GM19455 (cell line): ENCODE measurements at regions not wholly inside any gene's neighbourhood (a gene's known extent, or its start where the extent isn't known, plus 50 kb on each side); places are given as distances from the start of the nearest gene placed in this dataset.
"Not testable (repeated sequence)": the region's sequence is repeated elsewhere in the genome, so short reads cannot be mapped to it uniquely, and the experiment has no call there.

Experiments used
- ATAC-seq: cut with Tn5 transposase; IDR thresholded peaks from one replicate; pipeline ENCODE4 v1.9.1; 2021; ENCODE audit not compliant: unreplicated experiment

DNA sequence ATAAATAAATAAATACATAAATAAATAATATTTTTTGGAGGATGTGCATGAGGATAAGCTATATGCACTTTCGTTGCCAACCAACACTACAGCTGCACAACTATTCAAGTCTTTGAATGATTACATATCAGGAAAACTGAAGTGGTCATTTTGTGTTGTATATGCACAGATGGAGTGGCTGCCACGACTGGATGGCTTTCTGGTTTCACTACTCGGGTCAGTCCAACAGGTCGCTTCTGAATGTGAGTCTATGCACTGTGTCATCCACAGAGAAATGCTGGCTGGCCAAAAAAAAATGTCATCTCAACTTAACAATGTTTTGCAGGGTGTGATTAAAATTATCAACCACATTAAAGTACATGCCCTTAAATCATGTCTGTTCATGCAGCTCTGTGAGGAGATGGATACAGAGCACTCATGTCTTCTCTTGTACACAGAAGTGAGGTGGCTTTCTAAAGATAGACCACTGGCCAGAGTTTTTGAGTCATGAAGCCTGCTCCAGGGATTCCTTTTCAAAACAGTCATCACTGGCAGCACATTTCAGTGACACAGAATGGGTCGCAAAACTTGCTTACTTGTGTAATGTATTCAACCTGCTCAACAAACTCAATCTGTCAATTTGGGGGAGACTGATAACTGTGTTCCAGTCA lies 589.8 kb upstream of the CYLC2 start:
- ATAC-seq, result no peak

DNA sequence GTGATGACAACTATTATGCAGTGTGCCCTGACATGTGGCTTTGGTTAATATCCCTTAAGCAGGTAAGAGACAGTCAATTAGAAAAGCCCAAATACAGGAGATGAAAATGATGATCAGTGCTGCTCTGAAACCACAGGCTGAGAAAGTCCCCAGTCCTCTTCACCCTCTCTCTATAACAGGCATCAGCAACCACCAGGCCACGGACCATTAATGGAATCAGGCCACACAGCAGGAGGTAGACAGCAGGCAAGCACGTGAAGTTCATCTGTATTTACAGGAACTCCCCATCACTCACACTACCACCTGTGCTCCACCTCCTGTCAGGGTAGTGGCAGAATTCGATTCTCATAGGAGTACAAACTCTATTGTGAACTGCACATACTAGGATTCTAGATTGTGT lies 591.6 kb upstream of the CYLC2 start:
- ATAC-seq, result no peak

DNA sequence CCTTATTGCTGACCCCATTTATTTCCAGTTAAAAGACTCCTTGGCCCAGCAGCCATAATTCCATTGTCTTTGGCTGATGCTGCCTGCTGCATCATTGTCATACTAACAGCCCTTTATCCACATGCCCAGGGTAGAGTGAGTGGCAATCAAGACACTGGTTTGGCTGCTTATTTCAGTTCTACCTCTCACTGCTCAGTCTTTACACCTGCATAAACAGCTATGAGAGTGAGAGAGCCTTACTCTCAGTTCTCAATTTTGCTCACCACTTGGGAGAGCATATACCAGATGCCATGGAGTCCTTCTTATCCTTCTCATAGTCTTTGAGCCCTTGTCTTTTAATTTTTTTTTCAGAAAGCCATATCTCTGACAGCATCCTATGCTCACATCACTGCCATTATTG lies 596.9 kb upstream of the CYLC2 start:
- no peak for ATAC-seq

DNA sequence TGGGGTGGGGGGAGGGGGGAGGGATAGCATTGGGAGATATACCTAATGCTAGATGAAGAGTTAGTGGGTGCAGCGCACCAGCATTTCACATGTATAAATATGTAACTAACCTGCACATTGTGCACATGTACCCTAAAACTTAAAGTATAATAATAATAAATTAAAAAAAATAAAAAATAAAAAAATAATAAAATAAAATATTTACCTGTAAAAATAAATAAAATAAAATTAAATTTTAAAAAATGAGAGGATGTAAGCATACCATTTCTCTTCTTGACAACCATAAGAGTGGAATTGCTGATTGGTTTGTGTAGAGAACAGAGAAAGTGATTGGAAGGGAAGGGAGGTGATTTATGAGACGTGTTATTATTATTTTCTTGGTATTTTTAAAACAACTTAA lies 609.5 kb upstream of the CYLC2 start:
- ATAC-seq, result not testable (repeated sequence)

DNA sequence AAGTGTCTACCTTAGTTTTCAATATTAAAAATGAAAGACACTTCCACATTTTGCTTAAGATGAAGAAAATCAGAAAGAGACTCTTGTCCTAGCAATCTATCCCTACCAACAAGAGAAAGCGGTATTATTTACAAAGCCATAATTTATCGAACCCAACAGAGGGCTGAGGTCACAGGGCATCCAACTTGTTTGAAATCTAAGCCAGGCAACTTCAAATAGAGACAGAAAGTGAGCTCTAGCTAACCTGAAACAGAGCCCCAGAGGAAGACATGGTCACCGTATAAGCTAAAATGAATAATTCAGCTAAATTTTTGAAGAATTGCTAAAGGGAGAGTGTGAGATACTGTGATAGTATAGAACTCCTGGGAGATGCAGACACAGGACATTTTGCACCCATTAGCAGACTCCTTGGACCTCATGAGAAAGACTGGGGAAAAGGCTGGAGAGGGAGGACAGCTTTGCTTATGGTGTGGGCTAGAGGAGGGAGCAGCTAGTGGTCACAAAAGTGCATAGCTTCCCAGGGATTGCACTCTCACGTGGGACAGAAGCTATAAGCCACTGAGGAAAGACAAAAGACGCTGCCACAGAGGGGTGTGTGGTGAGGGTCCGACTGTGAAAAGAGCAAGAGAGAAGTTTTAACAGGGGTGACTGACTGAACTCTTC lies 624.2 kb upstream of the GRIN3A start:
- ATAC-seq, result no peak

DNA sequence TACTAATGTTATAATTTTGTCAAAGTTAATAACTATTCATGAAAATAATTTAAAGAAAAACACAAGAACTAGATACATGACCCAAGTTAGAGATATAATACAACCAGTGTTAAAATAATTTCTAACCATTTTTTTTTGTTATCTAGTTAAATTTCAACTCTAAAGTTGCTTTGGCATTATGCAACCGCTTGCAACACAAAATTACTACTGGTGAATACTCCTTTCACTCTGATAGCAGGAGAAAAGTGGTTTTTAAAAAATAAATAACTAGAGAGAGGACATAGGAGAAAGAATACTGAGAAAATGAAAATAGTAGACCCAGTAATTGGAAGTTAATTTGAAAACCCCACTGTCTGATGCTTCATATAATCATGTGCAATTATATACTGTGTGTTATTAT lies 622.4 kb upstream of the GRIN3A start:
- ATAC-seq, result no peak

DNA sequence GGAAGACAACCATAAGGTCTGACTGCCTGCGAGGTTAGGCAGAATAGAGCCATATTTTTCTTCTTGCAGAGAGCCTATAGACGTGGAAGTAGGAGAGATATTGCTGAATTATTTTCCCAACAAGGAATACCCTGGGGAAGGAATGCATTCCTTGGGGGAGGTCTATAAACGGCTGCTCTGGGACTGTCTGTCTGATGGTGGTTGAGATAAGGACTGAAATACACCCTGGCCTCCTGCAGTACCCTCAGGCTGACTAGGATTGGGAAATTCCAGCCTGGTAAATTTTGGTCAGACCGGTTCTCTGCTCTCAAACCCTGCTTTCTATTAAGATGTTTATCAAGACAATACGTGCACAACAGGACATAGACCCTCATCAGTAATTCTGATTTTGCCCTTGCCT lies 617.5 kb upstream of the GRIN3A start:
- no peak for ATAC-seq

DNA sequence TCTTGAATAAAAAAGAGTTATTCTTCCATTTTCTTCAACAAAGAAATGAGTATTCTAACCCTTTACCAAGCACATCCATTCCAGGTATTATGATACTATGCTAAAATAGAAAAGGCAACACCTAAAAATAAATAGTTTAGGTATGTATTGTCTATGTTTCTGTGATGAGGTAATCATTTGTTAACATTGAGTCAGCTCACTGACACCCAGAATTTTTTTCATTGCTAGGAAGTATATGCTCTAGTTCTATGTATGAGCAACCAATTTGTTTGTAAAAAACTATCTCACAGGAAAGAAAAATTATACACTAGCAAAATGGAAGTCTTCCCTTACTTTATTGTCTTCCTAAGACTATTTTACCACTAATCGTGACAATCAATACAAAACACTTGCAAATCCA lies 615.6 kb upstream of the GRIN3A start:
- no peak for ATAC-seq

DNA sequence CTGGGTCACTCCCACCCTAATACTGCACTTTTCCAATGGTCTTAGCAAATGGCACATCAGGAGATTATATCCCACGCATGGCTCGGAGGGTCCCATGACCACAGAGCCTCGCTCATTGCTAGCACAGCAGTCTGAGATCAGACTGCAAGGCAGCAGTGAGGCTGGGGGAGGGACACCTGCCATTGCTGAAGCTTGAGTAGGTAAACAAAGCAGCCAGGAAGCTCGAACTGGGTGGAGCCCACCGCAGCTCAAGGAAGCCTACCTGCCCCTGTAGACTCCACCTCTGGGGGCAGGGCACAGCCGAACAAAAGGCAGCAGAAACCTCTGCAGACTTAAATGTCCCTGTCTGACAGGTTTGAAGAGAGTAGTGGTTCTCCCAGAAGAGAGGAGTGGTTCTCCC lies 599.0 kb upstream of the GRIN3A start:
- ATAC-seq, result not testable (repeated sequence)

DNA sequence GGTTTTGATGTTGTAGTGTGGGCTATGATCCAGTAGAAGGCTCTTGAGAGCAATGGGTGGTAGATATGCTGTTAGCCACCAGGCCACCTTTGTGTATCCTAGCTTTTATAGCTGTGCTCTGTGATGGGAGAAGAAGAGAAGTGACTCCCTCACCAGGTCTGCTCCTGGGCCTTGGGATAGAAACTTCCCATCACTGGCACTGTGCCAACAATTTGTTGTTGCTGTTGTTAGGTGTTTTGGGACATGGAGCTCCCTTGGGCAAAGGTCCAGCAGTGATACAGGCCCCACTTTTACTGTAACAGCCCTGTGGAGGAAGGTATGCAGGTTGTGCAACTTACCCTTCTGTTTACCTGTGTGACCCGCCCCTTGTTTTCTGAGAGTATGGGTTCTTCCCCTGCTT lies 570.9 kb upstream of the GRIN3A start:
- ATAC-seq, result no peak

DNA sequence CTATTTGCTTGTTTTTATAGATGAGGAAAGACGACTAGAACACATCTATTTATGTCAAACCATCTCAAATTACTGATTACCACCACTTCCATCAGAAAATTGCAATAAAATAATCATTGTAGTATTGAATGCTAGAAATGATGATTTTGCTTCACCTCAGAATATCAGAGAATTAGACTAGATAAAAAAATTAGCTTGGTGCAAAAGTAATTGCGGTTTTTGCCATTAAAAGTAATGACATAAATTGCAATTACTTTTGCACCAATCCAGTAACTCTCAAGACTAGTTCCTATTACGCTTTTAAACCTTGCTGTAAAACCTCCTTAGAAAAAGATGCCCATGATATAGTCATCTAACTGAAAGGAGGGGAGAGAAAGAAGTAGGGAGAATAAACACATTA lies 556.7 kb upstream of the GRIN3A start:
- no peak for ATAC-seq

DNA sequence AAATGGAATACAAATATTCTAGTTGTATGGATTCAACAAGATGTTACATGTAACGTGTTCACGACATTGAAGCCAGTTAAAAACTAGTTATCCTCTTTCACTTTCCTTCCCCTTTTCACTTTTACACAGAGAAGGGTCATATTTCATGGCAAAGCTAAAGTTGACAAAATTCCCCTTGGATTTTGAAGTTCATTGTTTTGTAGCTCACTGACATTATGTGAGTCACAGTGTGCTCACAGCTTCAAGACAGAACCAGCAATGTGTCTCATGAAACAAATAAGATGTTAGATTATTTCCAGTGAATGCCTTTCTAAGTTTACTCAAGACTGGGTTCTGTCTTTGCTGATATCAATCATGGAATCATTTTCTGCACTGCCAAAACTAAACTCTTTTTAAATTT lies 535.5 kb upstream of the GRIN3A start:
- no peak for ATAC-seq

DNA sequence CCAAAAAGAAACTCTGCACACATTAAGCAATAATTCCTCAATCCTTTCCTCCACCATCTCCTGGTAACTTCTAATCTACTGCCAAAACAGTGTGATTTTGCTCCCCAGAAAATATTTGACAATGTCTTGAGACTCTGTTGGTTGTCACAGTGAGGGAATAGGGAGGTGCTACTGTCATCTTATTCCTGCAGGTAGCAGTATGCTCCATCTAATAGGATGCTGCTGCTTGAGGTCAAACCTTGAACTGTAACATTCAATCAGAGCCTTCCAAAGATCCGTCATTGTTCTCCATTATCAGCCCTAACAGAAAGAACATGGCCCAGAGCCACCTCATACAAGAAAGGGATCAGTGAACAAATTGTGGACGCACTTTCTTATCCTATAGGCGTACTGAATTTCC lies 514.7 kb upstream of the GRIN3A start:
- no peak for ATAC-seq

DNA sequence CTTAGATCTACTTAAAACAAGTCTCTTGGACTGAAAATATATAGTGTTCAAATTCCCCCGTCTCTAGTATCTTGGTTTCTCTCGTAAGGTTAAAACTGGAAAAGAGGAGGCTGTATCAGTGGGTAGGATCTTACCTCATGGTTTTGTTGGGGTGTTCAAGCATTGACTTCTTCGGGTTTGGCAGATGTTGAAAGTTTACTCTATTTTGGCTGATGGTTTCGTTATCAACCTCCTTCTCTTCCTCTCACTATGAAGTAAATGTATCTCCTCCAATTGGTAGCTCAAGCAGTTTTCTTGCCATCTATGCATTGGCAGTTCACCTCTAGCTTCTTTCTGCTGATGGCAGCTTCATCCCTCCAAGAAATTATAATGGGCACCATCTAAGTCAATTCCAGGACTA lies 506.5 kb upstream of the GRIN3A start:
- no peak for ATAC-seq

DNA sequence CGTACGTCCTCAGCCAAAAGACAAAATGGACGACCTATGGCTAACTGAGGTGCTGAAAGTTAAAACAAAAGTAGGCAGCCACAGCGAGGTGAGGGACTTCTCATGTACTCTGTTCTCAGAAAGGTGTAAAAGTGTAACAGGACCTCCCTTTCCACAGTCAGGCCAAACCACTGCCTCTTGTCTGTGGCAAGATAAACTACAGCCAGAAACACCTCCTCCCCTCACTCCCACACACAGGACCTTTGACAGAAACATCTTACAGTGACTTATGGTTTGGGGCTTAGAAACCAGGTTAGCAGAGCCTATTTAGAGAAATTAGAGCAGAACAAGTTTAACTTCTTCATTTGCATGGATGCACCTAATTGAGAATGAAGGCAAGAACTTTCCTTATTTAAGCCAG lies 499.1 kb upstream of the GRIN3A start:
- no peak for ATAC-seq

DNA sequence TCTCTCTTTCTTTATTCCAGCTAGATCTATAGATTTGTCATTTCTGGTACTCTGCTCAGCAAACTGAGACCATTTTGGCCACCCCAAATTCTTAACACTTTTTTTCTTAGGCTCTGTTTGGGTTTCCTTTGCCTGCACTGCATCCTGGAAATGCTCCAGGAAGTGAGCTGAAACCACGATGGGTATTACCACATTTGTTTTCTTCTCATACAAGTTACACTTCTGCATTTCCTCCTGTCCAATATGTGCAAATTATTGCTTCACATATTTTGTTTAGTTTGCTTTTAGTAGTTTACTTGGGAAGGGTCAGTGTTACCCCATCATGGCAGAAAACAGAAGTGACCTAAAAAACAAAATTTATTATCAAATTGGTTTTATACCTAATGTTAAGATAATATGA lies 498.6 kb upstream of the GRIN3A start:
- ATAC-seq, result no peak

DNA sequence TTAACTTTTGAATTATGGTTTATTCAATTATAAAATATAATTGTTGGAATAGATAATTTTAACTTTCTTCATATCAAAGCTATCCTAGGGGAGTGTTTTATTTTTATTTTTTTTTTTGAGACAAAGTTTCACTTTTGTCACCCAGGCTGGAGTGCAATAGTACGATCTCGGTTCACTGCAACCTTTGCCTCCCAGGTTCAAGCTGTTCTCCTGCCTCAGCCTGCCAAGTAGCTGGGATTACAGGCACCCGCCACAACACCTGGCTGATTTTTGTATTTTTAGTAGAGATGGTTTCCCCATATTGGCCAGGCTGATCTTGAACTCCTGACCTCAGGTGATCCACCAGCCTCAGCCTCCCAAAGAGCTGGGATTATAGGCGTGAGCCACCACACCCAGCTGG lies 489.0 kb upstream of the GRIN3A start:
- not testable (repeated sequence) for ATAC-seq

DNA sequence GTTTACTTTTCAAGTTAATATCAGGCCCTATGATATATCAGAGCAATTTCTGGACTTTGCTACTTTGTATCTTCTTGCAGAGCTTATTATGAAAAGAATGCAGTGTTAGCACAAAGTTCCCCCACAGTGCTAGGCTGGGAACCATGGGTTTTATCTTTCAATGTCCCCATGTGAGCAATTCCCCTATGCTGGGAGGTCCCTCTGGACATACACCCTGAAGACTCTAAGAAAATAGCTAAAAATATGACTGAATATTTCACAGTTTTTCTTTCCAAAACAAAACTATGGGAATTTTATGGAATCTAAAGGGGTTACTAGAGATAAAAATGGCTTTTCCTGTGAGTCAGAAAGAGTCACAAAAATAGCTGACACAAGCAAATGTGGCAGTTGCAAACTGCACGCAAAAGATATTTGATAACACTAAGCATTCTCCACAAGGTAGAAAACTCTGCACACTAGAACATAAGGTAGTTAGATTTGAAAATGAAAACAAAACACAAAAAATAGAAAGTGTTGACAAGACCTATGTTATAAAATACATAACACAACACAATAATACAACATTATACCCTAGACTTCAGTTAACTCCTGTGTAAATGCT lies 487.5 kb upstream of the GRIN3A start:
- no peak for ATAC-seq

DNA sequence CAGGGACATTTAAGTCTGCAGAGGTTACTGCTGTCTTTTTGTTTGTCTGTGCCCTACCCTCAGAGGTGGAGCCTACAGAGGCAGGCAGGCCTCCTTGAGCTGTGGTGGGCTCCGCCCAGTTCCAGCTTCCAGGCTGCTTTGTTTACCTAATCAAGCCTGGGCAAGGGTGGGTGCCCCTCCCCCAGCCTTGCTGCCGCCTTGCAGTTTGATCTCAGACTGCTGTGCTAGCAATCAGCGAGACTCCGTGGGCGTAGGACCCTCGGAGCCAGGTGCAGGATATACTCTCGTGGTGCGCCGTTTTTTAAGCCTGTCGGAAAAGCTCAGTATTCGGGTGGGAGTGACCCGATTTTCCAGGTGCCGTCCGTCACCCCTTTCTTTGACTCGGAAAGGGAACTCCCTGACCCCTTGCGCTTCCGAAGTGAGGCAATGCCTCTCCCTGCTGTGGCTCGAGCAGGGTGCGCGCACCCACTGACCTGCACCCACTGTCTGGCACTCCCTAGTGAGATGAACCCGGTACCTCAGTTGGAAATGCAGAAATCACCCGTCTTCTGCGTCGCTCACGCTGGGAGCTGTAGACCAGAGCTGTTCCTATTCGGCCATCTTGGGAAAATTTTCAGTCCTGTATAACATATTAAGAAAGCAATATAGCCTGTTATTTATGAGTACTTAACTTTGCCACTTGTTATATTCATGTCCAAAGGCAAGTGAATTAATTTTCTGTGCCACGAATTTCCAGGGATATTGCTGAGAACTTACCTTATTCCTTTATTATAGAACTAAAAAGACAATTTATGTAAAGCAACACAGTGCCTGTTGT lies 485.1 kb upstream of the GRIN3A start:
- ATAC-seq, result not testable (repeated sequence)

DNA sequence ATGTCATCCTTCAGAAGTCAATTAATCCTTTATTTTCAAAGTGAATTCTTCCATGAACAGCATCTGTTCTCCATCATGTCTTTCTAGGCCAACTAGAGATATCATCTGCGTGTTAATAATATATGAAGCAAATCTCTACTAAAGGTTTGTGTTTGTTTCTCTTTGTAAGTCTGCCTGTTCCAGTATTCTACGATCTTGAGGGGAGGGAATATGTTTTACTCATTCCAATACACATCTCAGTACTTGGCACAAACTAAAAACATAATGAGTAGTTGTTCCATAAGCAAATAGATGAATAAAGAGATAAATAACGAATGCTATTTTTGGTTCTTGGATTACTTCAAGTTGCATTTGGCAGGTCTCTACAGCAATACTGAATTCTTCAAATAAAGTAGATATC lies 470.7 kb upstream of the GRIN3A start:
- no peak for ATAC-seq

DNA sequence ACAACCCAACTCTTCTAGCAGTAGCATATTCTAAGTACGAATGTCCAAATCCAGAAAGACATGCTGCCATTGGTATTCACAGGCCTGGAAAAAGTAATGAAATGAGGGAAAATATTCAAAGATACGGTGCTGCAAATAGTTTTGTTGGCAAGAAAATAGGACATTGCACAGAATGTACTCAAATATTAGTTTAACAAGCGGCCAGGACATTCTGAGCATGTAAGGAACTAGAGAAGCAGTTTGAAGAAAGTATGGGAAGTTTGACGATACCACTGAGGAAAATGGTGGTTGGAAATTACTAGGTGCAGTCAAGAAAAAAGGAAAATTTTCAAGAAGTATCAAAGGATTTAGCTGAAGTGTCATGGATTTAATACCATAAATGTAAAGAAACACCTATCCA lies 468.0 kb upstream of the GRIN3A start:
- no peak for ATAC-seq

DNA sequence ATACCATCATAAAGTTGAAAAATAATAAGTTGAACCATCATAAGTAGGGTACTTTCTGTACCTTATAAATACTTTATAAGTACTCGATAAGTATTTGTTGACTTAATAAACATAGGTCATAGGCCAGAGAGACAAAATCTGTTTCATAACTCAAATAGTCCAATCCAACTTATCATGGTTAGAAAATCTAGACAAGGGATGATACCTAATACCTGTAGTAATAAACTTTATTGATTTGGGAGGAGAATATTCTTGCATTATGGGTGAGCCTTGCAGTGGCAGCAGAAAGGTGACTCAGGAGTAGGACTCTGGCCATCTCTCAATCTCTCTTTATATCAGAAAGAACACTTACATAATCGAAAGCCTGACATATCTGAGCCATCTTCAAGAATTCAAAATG lies 466.8 kb upstream of the GRIN3A start:
- ATAC-seq, result no peak
